ENCODE measurements at regions not wholly inside any gene's neighbourhood (a gene's known extent, or its start where the extent isn't known, plus 50 kb on each side); places are given as distances from the start of the nearest gene placed in this dataset.
"Not testable (repeated sequence)": the region's sequence is repeated elsewhere in the genome, so short reads cannot be mapped to it uniquely, and the experiment has no call there.

DNA sequence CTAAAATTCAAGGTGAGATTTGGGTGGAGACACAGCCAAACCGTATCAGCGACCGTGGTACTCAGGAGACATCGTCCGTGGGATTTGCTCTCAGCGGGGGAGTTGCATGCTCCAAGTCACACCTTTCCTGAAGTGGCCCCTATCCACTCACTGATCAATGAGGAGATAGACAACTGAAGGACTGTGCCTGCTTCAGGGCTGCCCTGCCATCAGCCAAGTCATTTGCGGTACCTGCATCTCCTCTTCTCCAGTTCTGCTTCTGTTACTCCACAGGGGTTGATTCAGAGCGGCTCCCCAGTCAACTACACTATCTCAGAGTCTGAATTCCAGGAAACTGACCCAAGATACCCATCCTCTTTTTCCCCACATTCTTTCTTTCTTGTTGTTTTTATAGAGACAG is 184.1 kb downstream of the MREG start:
- DNase-seq: no peak
- no peaks in the 10 kb centered on the region for H3K4me1 ChIP-seq
- no peaks in the 10 kb centered on the region for H3K27me3 ChIP-seq
- no peak overlapping the region for H3K4me3 ChIP-seq (replicated peaks in 1 of 3)
- H3K27ac ChIP-seq: no peak overlapping the region
- intact Hi-C loops (cut with DNase I): no loop called here
- no peaks in the 10 kb centered on the region for H3K9me3 ChIP-seq
- WGBS, 2 donors: 89 to 91% methylated on average over 8 of the region's 8 CpGs
- TF ChIP-seq POLR2A (IDR thresholded peaks at IDR 0.05): no peak
- TF ChIP-seq, protein P1, sequence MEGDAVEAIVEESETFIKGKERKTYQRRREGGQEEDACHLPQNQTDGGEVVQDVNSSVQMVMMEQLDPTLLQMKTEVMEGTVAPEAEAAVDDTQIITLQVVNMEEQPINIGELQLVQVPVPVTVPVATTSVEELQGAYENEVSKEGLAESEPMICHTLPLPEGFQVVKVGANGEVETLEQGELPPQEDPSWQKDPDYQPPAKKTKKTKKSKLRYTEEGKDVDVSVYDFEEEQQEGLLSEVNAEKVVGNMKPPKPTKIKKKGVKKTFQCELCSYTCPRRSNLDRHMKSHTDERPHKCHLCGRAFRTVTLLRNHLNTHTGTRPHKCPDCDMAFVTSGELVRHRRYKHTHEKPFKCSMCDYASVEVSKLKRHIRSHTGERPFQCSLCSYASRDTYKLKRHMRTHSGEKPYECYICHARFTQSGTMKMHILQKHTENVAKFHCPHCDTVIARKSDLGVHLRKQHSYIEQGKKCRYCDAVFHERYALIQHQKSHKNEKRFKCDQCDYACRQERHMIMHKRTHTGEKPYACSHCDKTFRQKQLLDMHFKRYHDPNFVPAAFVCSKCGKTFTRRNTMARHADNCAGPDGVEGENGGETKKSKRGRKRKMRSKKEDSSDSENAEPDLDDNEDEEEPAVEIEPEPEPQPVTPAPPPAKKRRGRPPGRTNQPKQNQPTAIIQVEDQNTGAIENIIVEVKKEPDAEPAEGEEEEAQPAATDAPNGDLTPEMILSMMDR (IDR thresholded peaks at IDR 0.05): no peak
- H3K36me3 ChIP-seq: no peaks in the 10 kb centered on the region

GRCh38 chr2:215828528-215829184 is 184.7 kb downstream of the MREG start:
- Histone ChIP-seq H3K27ac (no peak overlapping the region), H3K4me3 (replicated peaks in 1 of 3) (no peak overlapping the region), H3K27me3 (no peaks in the 10 kb centered on the region), H3K9me3 (no peaks in the 10 kb centered on the region), H3K36me3 (no peaks in the 10 kb centered on the region), H3K4me1 (no peaks in the 10 kb centered on the region)
- DNase-seq: peak; percentile 70 to 73
- intact Hi-C loops (cut with DNase I): no loop called here
- TF ChIP-seq POLR2A (IDR thresholded peaks at IDR 0.05): no peak
- TF ChIP-seq, protein P1 (IDR thresholded peaks at IDR 0.05): peak; percentile 17 to 79 (median 54)
- 72 to 76% methylated on average over 10 of the region's 10 CpGs for WGBS, 2 donors

GRCh38 chr2:215826838-215827441 is 186.4 kb downstream of the MREG start:
- Histone ChIP-seq H3K27me3 (no peaks in the 10 kb centered on the region), H3K36me3 (no peaks in the 10 kb centered on the region), H3K4me1 (no peaks in the 10 kb centered on the region), H3K27ac (no peak overlapping the region), H3K4me3 (replicated peaks in 1 of 3) (no peak overlapping the region), H3K9me3 (no peaks in the 10 kb centered on the region)
- intact Hi-C loops (cut with DNase I): no loop called here
- TF ChIP-seq POLR2A (IDR thresholded peaks at IDR 0.05): no peak
- TF ChIP-seq, protein P1 (IDR thresholded peaks at IDR 0.05): no peak
- WGBS, 2 donors: 57 to 65% methylated on average over 8 of the region's 8 CpGs
- no peak for DNase-seq

GRCh38 chr2:215826376-215826775 is 187.0 kb downstream of the MREG start:
- H3K9me3 ChIP-seq: no peaks in the 10 kb centered on the region
- WGBS, 2 donors: 77 to 79% methylated on average over 3 of the region's 3 CpGs
- no peaks in the 10 kb centered on the region for H3K27me3 ChIP-seq
- H3K36me3 ChIP-seq: no peaks in the 10 kb centered on the region
- no peak overlapping the region for H3K27ac ChIP-seq
- no peaks in the 10 kb centered on the region for H3K4me1 ChIP-seq
- H3K4me3 ChIP-seq (replicated peaks in 1 of 3): no peak overlapping the region
- DNase-seq: no peak
- intact Hi-C loops (cut with DNase I): no loop called here
- TF ChIP-seq, protein P1 (IDR thresholded peaks at IDR 0.05): no peak
- TF ChIP-seq POLR2A (IDR thresholded peaks at IDR 0.05): no peak

DNA sequence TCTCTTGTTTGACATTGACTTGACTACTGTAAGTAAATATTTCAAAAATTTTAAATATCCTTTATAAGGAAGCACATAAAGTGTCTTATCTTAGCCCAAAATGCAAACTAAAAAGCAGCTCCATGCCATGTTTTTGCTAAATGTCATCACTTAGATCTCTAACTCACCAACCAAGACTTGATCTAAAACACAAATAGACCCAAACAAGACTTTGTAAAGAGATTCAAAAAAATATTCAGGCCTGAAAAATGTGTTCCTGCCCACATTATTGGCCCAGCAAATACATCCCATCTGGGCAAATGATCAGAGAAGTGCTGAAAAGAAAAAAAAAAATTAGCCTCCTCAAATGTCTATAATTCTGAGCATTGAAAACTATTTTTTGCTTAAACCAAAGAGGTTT is 187.6 kb downstream of the MREG start:
- TF ChIP-seq, protein P1 (IDR thresholded peaks at IDR 0.05): no peak
- TF ChIP-seq POLR2A (IDR thresholded peaks at IDR 0.05): no peak
- Histone ChIP-seq H3K4me3 (replicated peaks in 1 of 3) (no peak overlapping the region), H3K27me3 (no peaks in the 10 kb centered on the region), H3K27ac (no peak overlapping the region), H3K36me3 (no peaks in the 10 kb centered on the region), H3K9me3 (no peaks in the 10 kb centered on the region), H3K4me1 (no peaks in the 10 kb centered on the region)
- no peak for DNase-seq
- intact Hi-C loops (cut with DNase I): no loop called here

DNA sequence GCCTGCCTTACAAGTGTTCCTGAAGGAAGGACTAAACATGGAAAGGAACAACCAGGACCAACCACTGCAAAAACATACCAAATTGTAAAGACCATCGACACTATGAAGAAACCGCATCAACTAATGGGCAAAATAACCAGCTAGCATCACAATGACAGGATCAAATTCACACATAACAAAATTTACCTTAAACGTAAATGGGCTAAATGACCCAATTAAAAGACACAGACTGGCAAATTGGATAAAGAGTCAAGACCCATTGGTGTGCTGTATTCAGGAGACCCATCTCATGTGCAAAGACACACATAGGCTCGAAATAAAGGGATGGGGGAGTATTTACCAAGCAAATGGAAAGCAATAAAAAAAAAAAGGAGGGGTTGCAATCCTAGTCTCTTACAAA is 192.1 kb downstream of the MREG start:
- H3K4me1 ChIP-seq; H3K36me3 ChIP-seq; H3K27me3 ChIP-seq; H3K4me3 ChIP-seq (replicated peaks in 1 of 3); DNase-seq; H3K27ac ChIP-seq; intact Hi-C loops (cut with DNase I); H3K9me3 ChIP-seq: not testable (repeated sequence)
- 88 to 94% methylated on average over 4 of the region's 4 CpGs for WGBS, 2 donors

GRCh38 chr2:215819713-215820112 is 193.6 kb downstream of the MREG start:
- H3K4me1 ChIP-seq; H3K27me3 ChIP-seq; H3K27ac ChIP-seq; H3K36me3 ChIP-seq; H3K4me3 ChIP-seq (replicated peaks in 1 of 3); DNase-seq; H3K9me3 ChIP-seq; intact Hi-C loops (cut with DNase I): not testable (repeated sequence)
- WGBS, 2 donors: 88% methylated on average over 3 of the region's 3 CpGs; no CpG with 5 or more reads in 1 of the 2 donors
